AG04449 (cell line): ENCODE measurements at regions not wholly inside any gene's neighbourhood (a gene's known extent, or its start where the extent isn't known, plus 50 kb on each side); places are given as distances from the start of the nearest gene placed in this dataset.

Experiments used
- CTCF ChIA-PET: fragments of 350-600 bp; formaldehyde crosslinking; extraction: SDS; loops from one replicate; lab custom pipeline; 2021; ENCODE audit warnings: antibody characterized with exemption; lab: Yijun Ruan, JAX
- POLR2A ChIA-PET: fragments of 400-600, 350-600 bp; formaldehyde crosslinking; extraction: SDS; loops from one replicate; lab custom pipeline; 2020; ENCODE audit warnings: antibody characterized with exemption, inconsistent platforms; lab: Yijun Ruan, JAX
- DNase-seq: peaks from one replicate; pipeline ENCODE4 v3.0.0-alpha.2; 2010; ENCODE audit warnings: low read depth, low spot score
- H3K4me3 ChIP-seq: 2 replicates; pipeline ENCODE4 v1.5.1; 2011; ENCODE audit warnings: low read depth, mild to moderate bottlenecking, control low read depth, low read length
- CTCF ChIP-seq: IDR thresholded peaks from one replicate; pipeline ENCODE4 v1.5.1; 2011; ENCODE audit warnings: mild to moderate bottlenecking, moderate library complexity, low read length, control low read depth, inconsistent platforms; ENCODE audit not compliant: insufficient read depth; ENCODE audit errors: missing control alignments

GRCh38 chr2:120680136-120680761, 55.4 kb upstream of the GLI2 start:
- ChIA-PET CTCF (interaction anchor here (0.6 to 23.9 kb wide), 49 partner anchors 8 to 1163 kb away, joined by 3 to 767 read pairs (median 4); partner anchors contain the start of genes INHBB and RALB), POLR2A (interaction anchor here (1.0 kb wide), 1 partner anchor 395 kb away, joined by 4 read pairs; no protein-coding TSS in a partner anchor)
- H3K4me3 ChIP-seq: no peak overlapping the region
- DNase-seq: no peak
- peak; percentile 79 for TF ChIP-seq CTCF

DNA sequence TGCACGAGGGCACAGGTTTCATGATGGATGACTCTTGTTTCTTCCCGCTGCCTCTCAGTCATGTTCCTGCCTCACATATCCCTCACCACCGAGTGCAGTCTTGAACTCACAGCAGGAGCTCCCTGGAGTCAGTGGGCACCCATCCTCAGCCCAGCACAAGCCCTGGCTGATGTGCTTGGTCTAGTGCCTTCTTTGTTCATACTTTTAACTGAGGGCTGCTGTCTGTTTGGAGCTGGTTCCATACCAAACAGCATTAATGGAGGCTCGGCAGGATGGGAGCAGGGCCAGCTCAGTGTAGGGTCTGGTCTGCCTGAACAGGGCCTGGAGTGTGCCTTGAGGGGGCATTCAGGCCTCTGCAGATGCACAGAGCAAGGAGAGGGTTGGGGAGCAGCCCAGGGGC, 54.5 kb upstream of the GLI2 start:
- TF ChIP-seq CTCF: no peak
- POLR2A ChIA-PET: interaction anchor here (1.0 kb wide), 1 partner anchor 394 kb away, joined by 4 read pairs; no protein-coding TSS in a partner anchor
- CTCF ChIA-PET: interaction anchor here (0.6 to 23.9 kb wide), 45 partner anchors 7 to 1164 kb away, joined by 3 to 767 read pairs (median 4); partner anchors contain the start of genes INHBB and RALB

DNA sequence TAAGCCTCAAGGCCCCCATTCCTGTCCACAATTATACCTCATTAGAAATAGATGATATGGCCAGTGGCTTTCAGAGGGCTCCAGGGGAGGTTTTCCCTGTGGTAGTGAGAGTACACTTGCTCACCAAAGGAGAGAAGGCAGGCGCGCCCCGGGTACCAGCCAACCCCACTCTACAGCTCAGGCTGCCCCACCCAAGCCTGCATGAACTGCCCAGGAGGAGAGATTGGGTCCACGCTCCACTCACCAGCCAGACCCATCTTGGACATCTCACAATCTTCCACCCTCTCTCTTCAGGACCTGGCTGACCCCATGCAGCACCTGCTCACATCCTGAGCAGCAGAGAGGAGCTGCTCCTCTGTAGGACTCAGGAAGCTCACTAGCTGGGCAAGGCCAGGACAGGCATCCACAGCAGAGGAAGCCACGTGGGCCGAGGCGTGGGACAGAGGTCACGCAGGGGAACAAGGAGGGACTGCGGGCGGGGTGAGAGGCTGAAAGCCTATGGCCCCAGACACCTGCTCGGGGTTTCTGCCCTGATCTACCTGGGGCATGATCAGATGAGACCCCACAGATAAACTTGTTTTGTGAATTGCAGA, 53.9 kb upstream of the GLI2 start:
- ChIA-PET POLR2A (no interaction called here), CTCF (interaction anchor here (0.9 to 23.9 kb wide), 22 partner anchors 8 to 1040 kb away, joined by 3 to 767 read pairs (median 8); partner anchors contain the start of gene INHBB)
- no peak for TF ChIP-seq CTCF
- no peak for DNase-seq
- H3K4me3 ChIP-seq: no peak overlapping the region

More for the DNA sequence above, 54.5 kb upstream of the GLI2 start:
- H3K4me3 ChIP-seq: no peak overlapping the region
- DNase-seq: no peak

- no peak overlapping the region for H3K4me3 ChIP-seq
- CTCF ChIA-PET: interaction anchor here (0.6 to 23.9 kb wide), 12 partner anchors 13 to 1041 kb away, joined by 3 to 767 read pairs (median 12); partner anchors contain the start of gene INHBB
- POLR2A ChIA-PET: interaction anchor here (0.5 to 3.8 kb wide), 2 partner anchors 70 to 392 kb away, joined by 3 to 17 read pairs; no protein-coding TSS in a partner anchor
- no peak for DNase-seq
- no peak for TF ChIP-seq CTCF
Observed at GRCh38 chr2:120682654-120683053, 53.0 kb upstream of the GLI2 start.

- H3K4me3 ChIP-seq: no peak overlapping the region
- ChIA-PET POLR2A (interaction anchor here (0.5 to 3.8 kb wide), 2 partner anchors 71 to 392 kb away, joined by 3 to 17 read pairs; no protein-coding TSS in a partner anchor), CTCF (interaction anchor here (1.1 to 23.9 kb wide), 8 partner anchors 17 to 573 kb away, joined by 3 to 767 read pairs (median 112); partner anchors contain the start of gene INHBB)
- TF ChIP-seq CTCF: no peak
- DNase-seq: no peak
Observed at GRCh38 chr2:120683081-120683480, 52.6 kb upstream of the GLI2 start.
